Natural killer cell treated with Interleukin-12 subunit alpha and Interleukin-12 subunit beta and Interleukin-15 and Interleukin-18, amount 100 ng/mL, for 72 hours (primary cell): ENCODE measurements at regions not wholly inside any gene's neighbourhood (a gene's known extent, or its start where the extent isn't known, plus 50 kb on each side); places are given as distances from the start of the nearest gene placed in this dataset.

Source experiments
- ATAC-seq, 2 donors: fragments of 150-1000 bp; cut with Tn5 transposase in 1 of 2; sonication (Bioruptor Pico), chemical (Tn5 transposase) in 1 of 2; 2 replicates each; pipeline ENCODE4 v1.10.0; 2021
- DNase-seq: peaks from one replicate; pipeline ENCODE4 v3.0.0; 2022; ENCODE audit warnings: low spot score
- H3K27ac Mint-ChIP-seq, 2 donors: 1 replicate in 1 of 2; 2 replicates in 1 of 2; pipeline ENCODE4 v1.8.0; 2022; ENCODE audit warnings: mixed read lengths in 2 of 2, mild to moderate bottlenecking in 1 of 2, moderate library complexity in 1 of 2
- H3K27me3 Mint-ChIP-seq, 2 donors: 1 replicate in 1 of 2; 2 replicates in 1 of 2; pipeline ENCODE4 v1.8.0; 2022; ENCODE audit warnings: mixed read lengths in 2 of 2
- H3K36me3 Mint-ChIP-seq: one replicate; pipeline ENCODE4 v1.8.0; 2022; ENCODE audit warnings: mixed read lengths
- H3K4me1 Mint-ChIP-seq, 2 donors: 1 replicate in 1 of 2; 2 replicates in 1 of 2; pipeline ENCODE4 v1.8.0; 2022; ENCODE audit warnings: low read depth in 2 of 2, mixed read lengths in 2 of 2, mild to moderate bottlenecking in 1 of 2
- H3K4me3 Mint-ChIP-seq: one replicate; pipeline ENCODE4 v1.8.0; 2022; ENCODE audit warnings: mixed read lengths
- H3K9me3 Mint-ChIP-seq: 2 replicates; pipeline ENCODE4 v1.8.0; 2022; ENCODE audit warnings: mixed read lengths

DNA sequence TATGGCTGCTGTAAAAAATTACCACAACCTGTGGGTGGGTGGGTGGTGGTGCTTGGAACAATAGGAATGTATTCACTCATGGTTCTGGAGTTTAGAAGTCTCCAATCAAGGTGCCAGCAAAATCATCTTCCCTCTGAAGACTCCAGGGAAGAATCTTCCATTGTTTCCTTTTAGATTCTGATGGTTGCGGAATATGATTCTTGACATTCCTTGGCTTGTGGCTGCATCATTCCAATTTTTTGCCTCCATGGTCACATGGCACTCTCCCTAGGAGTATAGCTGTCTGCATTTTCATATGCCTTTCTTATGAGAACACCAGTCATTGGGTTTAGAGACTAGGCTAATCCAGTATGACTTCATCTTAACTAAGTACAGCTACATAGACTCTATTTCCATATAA lies 401.0 kb downstream of the HS3ST3B1 start:
- H3K36me3 Mint-ChIP-seq = no peaks in the 10 kb centered on the region
- no peak overlapping the region for H3K4me3 Mint-ChIP-seq
- no peak for ATAC-seq
- no peaks in the 10 kb centered on the region for H3K27me3 Mint-ChIP-seq
- no peak overlapping the region for H3K27ac Mint-ChIP-seq
- no peaks in the 10 kb centered on the region for H3K9me3 Mint-ChIP-seq
- H3K4me1 Mint-ChIP-seq = no peaks in the 10 kb centered on the region
- no peak for DNase-seq

DNA sequence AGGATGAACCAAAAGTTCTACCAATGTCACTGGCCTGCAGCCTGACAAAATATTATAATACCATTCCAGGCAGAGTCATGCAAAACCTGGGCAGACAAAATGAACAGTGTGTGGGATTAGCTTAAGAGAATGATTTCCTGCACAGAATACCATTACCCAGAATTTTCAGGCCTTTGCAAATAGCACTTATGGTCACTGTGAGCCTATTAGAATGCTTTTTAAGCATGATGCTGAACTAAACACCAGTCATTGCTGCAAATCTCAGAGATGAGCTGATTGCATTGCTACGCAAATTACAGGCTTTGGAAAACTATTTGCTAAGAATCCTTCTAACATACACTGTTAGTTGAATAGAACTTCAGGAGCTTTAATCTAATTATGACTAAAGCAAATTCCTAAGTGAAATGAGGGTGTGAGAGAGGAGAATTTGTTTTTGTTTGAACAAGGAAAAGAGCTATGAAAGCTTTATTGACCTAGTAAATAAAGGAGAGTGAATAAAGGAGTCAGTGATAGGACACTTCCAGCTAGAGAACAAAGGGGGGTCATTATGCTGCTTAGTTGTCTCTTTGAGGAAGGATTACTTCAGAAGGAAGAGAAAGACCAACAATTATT lies 398.8 kb downstream of the HS3ST3B1 start:
- Mint-ChIP-seq H3K9me3 (no peaks in the 10 kb centered on the region), H3K4me3 (no peak overlapping the region), H3K27ac (no peak overlapping the region), H3K27me3 (peaks cover 4 to 10% of the 10 kb centered on the region in 2 donors), H3K4me1 (no peaks in the 10 kb centered on the region), H3K36me3 (no peaks in the 10 kb centered on the region)
- DNase-seq (no peak), ATAC-seq (no peak)

DNA sequence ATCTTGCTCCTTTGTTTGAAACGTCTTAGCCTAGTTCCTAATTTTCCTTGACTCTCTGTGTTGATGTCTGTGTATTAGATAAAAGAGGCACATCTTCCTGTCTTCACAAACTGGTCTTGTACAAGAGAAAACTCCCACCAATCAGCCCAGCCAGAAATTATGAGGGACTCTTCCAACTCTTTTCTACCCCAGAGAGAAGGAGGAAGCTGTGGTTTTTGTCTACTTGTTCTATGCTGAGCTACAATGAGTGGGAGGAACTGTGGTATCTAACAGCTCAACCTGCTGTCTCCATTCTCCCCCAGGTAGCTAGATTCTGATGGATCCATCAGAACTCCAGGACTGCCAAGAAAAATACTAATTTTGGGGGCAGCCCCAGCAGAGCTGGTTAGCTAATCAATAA lies 392.5 kb downstream of the HS3ST3B1 start:
- H3K27me3 Mint-ChIP-seq = peaks cover 28 to 56% of the 10 kb centered on the region in 2 donors
- peaks cover 23% of the 10 kb centered on the region for H3K36me3 Mint-ChIP-seq
- H3K4me1 Mint-ChIP-seq = no peaks in the 10 kb centered on the region
- H3K9me3 Mint-ChIP-seq = peaks cover 12% of the 10 kb centered on the region
- no peak overlapping the region for H3K4me3 Mint-ChIP-seq
- ATAC-seq = no peak
- H3K27ac Mint-ChIP-seq = no peak overlapping the region
- DNase-seq = no peak

DNA sequence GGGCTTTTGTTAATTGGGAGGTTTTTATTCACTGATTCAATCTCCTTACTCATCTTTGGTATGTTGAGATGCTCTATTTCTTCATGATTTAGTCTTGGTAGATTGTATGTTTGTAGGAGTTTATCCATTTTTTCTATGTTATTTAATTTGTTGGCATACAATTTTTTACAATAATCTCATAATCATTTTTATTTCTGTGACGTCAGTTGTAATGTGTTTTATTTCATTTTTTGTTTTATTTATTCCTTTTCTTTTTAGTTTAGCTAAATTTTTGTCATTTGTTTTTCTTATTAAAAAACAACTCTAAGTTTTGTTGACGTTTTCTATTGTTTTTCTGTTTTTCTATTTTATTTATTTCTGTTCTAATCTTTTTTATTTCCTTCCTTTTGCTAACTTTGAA lies 389.8 kb downstream of the HS3ST3B1 start:
- no peak for DNase-seq
- peaks cover 12% of the 10 kb centered on the region for H3K9me3 Mint-ChIP-seq
- peaks cover 23% of the 10 kb centered on the region for H3K36me3 Mint-ChIP-seq
- ATAC-seq = no peak
- H3K27me3 Mint-ChIP-seq = peaks cover 28 to 56% of the 10 kb centered on the region in 2 donors
- H3K4me1 Mint-ChIP-seq = no peaks in the 10 kb centered on the region
- no peak overlapping the region for H3K27ac Mint-ChIP-seq
- no peak overlapping the region for H3K4me3 Mint-ChIP-seq

DNA sequence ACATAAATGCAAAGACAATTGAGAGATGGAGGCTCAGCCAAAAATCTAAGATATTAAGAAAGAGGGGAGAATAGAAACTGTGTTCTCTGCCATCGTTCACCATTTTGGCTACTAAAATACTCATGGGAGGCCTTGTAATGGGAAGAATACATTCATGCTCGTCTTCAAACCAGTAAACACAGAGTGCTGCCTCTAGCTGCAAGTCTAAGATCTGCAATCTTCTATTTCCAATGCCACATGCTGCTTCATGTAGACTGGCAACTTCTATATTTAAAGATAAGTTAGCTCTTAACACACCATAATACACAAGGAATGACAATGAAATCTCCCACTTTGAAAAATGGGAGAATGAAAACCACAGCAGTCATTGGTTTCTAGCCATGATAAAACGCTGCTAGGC lies 387.3 kb downstream of the HS3ST3B1 start:
- Mint-ChIP-seq H3K4me3 (no peak overlapping the region), H3K27ac (no peak overlapping the region), H3K4me1 (no peaks in the 10 kb centered on the region), H3K9me3 (peaks cover 9% of the 10 kb centered on the region), H3K27me3 (peaks cover 15 to 41% of the 10 kb centered on the region in 2 donors), H3K36me3 (peaks cover 20% of the 10 kb centered on the region)
- DNase-seq (no peak), ATAC-seq (no peak)

DNA sequence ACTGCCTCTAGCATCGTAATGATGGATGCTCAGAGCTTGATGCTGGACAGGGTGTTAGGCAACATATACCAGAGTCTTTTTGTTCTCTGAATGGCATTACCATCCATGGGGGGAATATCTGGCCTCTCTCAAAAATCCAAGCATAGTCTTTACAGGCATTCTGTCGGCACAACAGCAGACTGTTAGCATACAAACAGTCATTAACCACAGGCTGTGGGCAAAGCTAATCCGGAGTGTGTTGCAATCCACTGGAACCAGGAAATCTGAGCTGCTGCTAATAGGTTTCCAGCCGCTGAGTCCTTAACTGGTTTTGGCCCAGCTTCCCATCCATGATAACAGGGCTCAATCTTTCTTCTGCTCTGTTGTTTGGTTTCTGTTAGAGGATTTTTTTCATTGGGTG lies 371.9 kb downstream of the HS3ST3B1 start:
- no peak for DNase-seq
- Mint-ChIP-seq H3K9me3 (peaks cover 7% of the 10 kb centered on the region), H3K27ac (no peak overlapping the region), H3K4me1 (no peaks in the 10 kb centered on the region), H3K27me3 (peaks cover 20 to 37% of the 10 kb centered on the region in 2 donors), H3K4me3 (no peak overlapping the region), H3K36me3 (no peaks in the 10 kb centered on the region)
- ATAC-seq = no peak

DNA sequence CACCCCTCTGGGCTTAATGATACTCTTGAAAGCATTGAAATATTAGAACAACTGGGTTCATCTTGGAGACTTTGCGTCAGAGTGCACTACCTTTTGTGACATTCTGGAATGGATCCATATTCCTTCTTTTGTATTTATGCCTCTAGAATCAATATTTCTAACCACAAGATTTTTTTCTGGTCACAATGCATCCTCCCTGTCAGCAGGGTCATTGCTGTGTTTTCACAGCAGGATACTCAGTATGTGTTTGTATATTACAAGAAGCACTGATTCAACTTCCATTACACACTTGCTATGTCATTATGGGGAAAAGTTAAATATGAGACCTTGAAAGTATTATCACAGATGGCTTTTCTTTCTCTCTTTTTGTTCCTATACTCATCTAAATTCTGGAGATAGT lies 370.0 kb downstream of the HS3ST3B1 start:
- Mint-ChIP-seq H3K9me3 (no peaks in the 10 kb centered on the region), H3K36me3 (no peaks in the 10 kb centered on the region), H3K4me3 (no peak overlapping the region), H3K27me3 (peaks cover 17 to 36% of the 10 kb centered on the region in 2 donors), H3K27ac (no peak overlapping the region), H3K4me1 (no peaks in the 10 kb centered on the region)
- ATAC-seq (no peak), DNase-seq (no peak)

DNA sequence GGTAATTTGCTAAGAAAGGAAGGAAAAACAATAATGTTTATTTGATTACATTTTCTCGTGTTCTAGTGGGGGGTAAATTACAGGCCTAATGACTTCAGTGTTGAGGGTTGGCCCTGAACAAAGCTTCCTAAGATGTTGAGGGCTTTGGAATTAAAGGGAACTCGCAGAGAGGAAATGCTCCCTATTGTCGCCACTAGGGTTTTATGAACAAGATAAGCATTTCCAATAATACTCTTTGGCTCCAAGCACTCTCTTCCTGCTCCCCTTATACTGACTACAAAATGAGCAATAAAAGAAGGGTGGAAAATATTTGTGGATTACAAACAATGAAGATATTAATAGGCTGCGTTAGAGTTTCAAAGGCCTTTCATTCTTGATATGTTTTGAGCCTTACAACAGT lies 363.6 kb downstream of the HS3ST3B1 start:
- ATAC-seq (no peak), DNase-seq (no peak)
- Mint-ChIP-seq H3K27ac (no peak overlapping the region), H3K4me3 (no peak overlapping the region), H3K36me3 (no peaks in the 10 kb centered on the region), H3K9me3 (no peaks in the 10 kb centered on the region), H3K27me3 (peaks cover 13 to 20% of the 10 kb centered on the region in 2 donors), H3K4me1 (no peaks in the 10 kb centered on the region)

DNA sequence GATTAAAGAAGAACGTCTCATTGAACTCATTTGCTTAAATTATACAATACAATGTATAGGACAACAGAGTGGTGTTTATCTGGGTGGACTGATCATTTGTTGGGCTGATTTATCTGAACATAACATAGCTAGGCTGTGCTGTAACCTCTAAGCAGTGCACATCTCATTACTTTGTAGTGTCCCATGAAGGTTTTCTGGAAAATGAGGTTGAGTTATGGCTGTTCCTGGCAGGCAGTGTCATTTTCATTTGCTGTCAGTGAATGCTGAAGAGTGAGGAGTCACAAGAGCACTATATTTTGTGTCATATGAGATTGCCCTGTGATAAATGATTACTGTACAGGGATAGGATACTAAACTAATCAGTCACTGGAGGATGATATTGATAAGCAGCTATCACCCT lies 340.2 kb downstream of the HS3ST3B1 start:
- no peak for ATAC-seq
- Mint-ChIP-seq H3K4me1 (no peaks in the 10 kb centered on the region), H3K4me3 (no peak overlapping the region), H3K9me3 (no peaks in the 10 kb centered on the region), H3K27me3 (peaks cover 16 to 26% of the 10 kb centered on the region in 2 donors), H3K27ac (no peak overlapping the region), H3K36me3 (no peaks in the 10 kb centered on the region)
- DNase-seq = no peak

DNA sequence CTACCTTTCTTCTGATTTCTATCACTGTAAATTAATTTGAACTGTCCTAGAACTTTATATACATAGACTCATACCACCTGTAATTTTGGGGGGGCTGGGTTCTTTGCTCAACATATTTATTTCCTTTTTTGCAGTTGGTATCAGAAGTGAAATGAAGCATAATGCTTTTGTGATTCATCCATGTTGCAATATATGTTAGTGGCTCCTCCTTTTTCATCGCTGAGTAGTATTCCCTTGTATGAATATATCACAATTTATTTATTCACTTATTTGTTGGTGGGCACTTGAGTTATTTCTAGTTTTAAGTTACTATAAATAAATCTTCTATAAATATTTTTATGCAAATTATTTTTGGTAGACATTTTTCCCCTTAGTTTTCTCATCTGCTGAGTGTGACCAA lies 336.4 kb downstream of the HS3ST3B1 start:
- ATAC-seq (no peak), DNase-seq (no peak)
- Mint-ChIP-seq H3K27ac (no peak overlapping the region), H3K36me3 (no peaks in the 10 kb centered on the region), H3K4me1 (no peaks in the 10 kb centered on the region), H3K4me3 (no peak overlapping the region), H3K9me3 (no peaks in the 10 kb centered on the region), H3K27me3 (peaks cover 18 to 19% of the 10 kb centered on the region in 2 donors)

DNA sequence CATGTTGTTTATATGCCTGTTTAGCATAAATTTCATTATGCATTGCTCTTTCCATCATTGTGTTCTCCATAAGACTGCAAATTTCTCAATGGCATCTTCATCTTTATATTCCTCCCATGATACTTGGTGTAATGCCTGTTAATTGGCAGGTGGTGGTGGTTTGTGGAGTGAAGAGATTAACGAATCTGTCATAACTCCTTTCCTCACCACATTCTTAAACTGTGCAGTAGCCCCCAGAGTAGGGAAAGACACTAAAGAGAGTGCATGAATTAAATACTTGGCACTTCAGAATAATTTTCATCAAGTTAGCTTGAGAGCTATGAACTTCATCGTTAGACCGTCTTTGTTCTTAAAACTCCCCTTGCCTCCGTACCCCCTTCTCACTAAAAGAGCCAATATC lies 329.7 kb downstream of the HS3ST3B1 start:
- Mint-ChIP-seq H3K27ac (no peak overlapping the region), H3K36me3 (no peaks in the 10 kb centered on the region), H3K4me1 (no peaks in the 10 kb centered on the region), H3K27me3 (peaks cover 0 to 20% of the 10 kb centered on the region in 2 donors), H3K9me3 (no peaks in the 10 kb centered on the region), H3K4me3 (no peak overlapping the region)
- ATAC-seq (no peak), DNase-seq (no peak)

DNA sequence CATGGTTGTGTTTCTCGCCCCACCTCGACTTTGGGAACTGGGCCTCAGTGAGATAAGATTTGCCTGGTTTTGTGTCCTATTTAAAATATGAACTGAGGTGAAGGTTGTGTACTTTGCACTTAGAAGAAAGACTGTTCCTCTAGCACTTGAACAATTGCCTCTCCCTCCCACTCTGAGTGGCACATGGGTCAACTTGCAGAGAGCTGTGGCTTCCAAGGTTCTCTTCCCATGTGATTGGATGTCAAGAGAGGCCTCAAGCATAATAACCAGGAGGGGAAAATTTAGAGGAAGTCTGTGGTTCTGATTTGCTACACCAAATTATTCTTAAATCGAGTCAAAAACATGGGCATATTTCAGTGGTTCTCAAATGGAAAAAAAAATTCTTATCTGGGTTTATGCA lies 329.2 kb downstream of the HS3ST3B1 start:
- H3K4me1 Mint-ChIP-seq = no peaks in the 10 kb centered on the region
- H3K27me3 Mint-ChIP-seq = peaks cover 0 to 23% of the 10 kb centered on the region in 2 donors
- no peaks in the 10 kb centered on the region for H3K36me3 Mint-ChIP-seq
- no peaks in the 10 kb centered on the region for H3K9me3 Mint-ChIP-seq
- no peak overlapping the region for H3K27ac Mint-ChIP-seq
- H3K4me3 Mint-ChIP-seq = no peak overlapping the region
- no peak for ATAC-seq
- DNase-seq = no peak

DNA sequence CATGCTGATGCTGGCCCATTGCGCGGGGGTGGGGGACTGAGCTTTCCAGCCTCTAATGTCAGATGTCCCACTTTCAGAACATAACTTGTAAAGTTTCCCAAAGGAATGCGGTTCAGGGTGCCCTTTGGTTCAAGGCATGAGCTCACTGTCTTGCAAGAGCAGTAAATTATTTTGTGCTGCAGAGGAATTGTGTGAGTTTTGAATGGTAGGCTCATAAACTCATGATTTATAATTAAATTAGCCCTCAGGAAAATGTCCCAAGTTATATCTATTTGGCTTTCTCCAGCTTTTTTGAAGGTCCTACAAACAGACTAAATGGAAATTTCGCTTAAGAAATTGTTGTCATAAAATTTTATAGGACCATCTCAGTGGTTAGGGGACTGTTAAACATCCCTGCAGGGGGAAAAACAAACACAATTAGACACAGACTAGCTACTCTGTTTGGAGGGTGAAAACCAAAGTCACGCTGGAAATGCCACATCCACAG lies 321.8 kb downstream of the HS3ST3B1 start:
- peaks cover 12 to 42% of the 10 kb centered on the region in 2 donors for H3K27me3 Mint-ChIP-seq
- ATAC-seq (no peak), DNase-seq (no peak)
- H3K9me3 Mint-ChIP-seq = no peaks in the 10 kb centered on the region
- no peaks in the 10 kb centered on the region for H3K4me1 Mint-ChIP-seq
- no peak overlapping the region for H3K27ac Mint-ChIP-seq
- H3K36me3 Mint-ChIP-seq = no peaks in the 10 kb centered on the region
- H3K4me3 Mint-ChIP-seq = no peak overlapping the region

DNA sequence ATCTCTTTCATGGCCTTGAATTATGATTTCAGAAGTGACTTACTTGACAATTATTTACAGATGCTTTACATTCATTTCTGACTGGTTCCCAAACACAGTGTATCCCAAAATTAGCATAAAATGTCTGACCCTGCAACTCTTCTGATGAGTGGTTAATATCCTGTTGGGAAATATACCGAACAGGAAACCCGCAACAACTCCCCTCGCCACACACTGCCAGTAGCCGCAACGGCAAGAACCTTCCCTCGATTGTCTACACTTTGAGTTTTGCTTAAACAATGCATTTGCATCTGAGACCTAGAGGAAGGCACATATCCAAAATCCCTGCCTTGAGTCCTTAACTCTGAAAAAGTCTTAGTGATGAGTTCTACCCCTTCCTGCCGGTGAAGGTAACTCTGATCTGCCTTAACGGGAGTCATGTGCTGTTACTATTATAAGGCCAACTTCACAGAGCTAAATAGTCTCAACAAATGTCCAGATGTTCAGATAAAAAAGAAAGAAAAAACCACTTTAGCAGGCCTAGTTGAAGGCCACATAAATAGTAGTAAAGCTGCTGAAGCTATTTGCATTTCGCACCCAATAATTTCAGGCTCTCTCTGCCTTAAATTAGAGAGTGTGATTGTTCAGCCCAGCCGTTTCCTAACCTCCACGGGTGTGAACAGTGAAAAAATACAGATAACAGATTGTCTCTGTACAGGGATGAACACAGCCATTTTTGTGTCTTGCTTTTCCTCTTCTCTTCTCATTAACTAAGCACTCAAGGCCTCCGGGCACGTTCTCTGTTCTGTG lies 321.1 kb downstream of the HS3ST3B1 start:
- Mint-ChIP-seq H3K27ac (no peak overlapping the region), H3K27me3 (peaks cover 16 to 46% of the 10 kb centered on the region in 2 donors), H3K36me3 (no peaks in the 10 kb centered on the region), H3K9me3 (no peaks in the 10 kb centered on the region), H3K4me3 (no peak overlapping the region), H3K4me1 (no peaks in the 10 kb centered on the region)
- DNase-seq = no peak
- ATAC-seq = no peak
